ENCODE measurements at regions not wholly inside any gene's neighbourhood (a gene's known extent, or its start where the extent isn't known, plus 50 kb on each side); places are given as distances from the start of the nearest gene placed in this dataset.
"Not testable (repeated sequence)": the region's sequence is repeated elsewhere in the genome, so short reads cannot be mapped to it uniquely, and the experiment has no call there.

GRCh38 chr16:70023956-70024355, 72.8 kb downstream of the CLEC18A start:
- FAIRE-seq; H3K4me2 ChIP-seq (ENCODE audit: control insufficient read depth, extremely low read depth, insufficient read depth, low read depth, low read length); dilution Hi-C loops (cut with MboI; ENCODE audit: extremely low pct_ligation_motif_present, low sequenced_read_pairs); H3K36me3 ChIP-seq (ENCODE audit: control insufficient read depth in 2 of 2, extremely low read depth in 1 of 2, insufficient read depth in 2 of 2, low read length in 2 of 2); H2AFZ ChIP-seq (ENCODE audit: control insufficient read depth, low read length); DNase-seq (ENCODE audit: low read depth, low spot score); H3K27ac ChIP-seq (ENCODE audit: control insufficient read depth, insufficient read depth, low read length); H4K20me1 ChIP-seq (ENCODE audit: control insufficient read depth, extremely low read depth, insufficient read depth, low read length); H3K9me3 ChIP-seq (ENCODE audit: control insufficient read depth, low read depth, low read length); H3K9me1 ChIP-seq (ENCODE audit: control insufficient read depth, extremely low read depth, insufficient read depth, low read length); H3K9ac ChIP-seq (ENCODE audit: control insufficient read depth, extremely low read depth, insufficient read depth, low read length); H3K4me1 ChIP-seq (ENCODE audit: control insufficient read depth, extremely low read depth, insufficient read depth, low read length); H3K27me3 ChIP-seq (ENCODE audit: control insufficient read depth, extremely low read depth, insufficient read depth, low read length); H3K79me2 ChIP-seq (ENCODE audit: control insufficient read depth, insufficient read depth, low read length); H3K4me3 ChIP-seq (ENCODE audit: control insufficient read depth in 2 of 3, extremely low read depth in 1 of 3, insufficient read depth in 2 of 3, low read depth in 1 of 3, low read length in 3 of 3): not testable (repeated sequence)

DNA sequence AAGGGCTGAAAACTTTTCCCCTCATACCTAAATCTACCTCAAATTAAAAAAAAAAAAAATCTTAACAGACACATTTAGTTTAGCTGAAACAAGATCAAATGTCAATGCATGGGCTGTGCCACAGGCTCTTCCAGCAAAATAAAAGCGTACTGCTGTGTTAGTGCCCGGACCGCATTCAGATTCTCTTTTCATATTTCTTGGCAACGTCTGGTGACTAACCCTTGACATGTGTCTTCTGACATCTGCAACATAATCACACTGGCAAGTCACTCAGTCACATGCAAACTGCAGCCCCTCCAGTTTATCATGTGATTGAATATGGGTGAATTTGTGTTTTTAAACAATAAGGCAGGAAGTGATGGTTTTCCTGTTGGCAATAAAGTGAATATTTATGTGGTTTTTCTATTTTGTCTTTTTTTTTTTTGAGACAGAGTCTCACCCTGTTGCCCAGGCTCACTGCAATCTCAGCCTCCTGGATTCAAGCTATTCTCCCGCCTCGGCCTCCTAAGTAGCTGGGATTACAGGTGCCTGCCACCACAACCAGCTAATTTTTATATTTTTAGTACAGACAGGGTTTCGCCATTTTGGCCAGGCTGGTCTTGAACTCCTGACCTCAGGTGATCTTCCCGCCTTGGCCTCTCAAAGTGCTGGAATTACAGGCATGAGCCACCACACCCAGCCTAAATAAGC, 75.2 kb downstream of the CLEC18A start:
- H3K36me3 ChIP-seq (ENCODE audit: control insufficient read depth in 2 of 2, extremely low read depth in 1 of 2, insufficient read depth in 2 of 2, low read length in 2 of 2); H3K9me1 ChIP-seq (ENCODE audit: control insufficient read depth, extremely low read depth, insufficient read depth, low read length); H3K4me3 ChIP-seq (ENCODE audit: control insufficient read depth in 2 of 3, extremely low read depth in 1 of 3, insufficient read depth in 2 of 3, low read depth in 1 of 3, low read length in 3 of 3); H2AFZ ChIP-seq (ENCODE audit: control insufficient read depth, low read length); H3K9me3 ChIP-seq (ENCODE audit: control insufficient read depth, low read depth, low read length); H3K79me2 ChIP-seq (ENCODE audit: control insufficient read depth, insufficient read depth, low read length); H4K20me1 ChIP-seq (ENCODE audit: control insufficient read depth, extremely low read depth, insufficient read depth, low read length); H3K9ac ChIP-seq (ENCODE audit: control insufficient read depth, extremely low read depth, insufficient read depth, low read length); FAIRE-seq; DNase-seq (ENCODE audit: low read depth, low spot score); dilution Hi-C loops (cut with MboI; ENCODE audit: extremely low pct_ligation_motif_present, low sequenced_read_pairs); H3K27ac ChIP-seq (ENCODE audit: control insufficient read depth, insufficient read depth, low read length); H3K4me1 ChIP-seq (ENCODE audit: control insufficient read depth, extremely low read depth, insufficient read depth, low read length); H3K4me2 ChIP-seq (ENCODE audit: control insufficient read depth, extremely low read depth, insufficient read depth, low read depth, low read length); H3K27me3 ChIP-seq (ENCODE audit: control insufficient read depth, extremely low read depth, insufficient read depth, low read length): not testable (repeated sequence)

DNA sequence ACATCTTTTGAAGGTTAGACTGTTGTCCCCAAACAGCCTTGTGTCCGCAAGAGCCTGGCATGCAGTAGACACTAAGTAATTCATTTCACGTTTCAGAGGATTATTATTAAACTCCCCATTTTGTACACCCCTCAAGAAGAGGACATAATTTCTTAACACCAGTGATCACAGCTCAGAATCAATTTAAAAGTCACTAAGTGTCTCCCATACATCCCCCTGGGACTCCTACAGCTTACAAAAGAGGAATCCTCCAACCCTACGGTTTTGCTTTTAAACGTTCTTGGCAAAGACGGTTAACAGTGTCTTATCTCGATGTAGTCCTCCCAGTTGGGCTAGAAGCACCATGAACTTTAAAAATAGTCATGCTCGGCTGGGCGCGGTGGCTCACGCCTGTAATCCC, 81.2 kb upstream of the PDPR start:
- H3K27me3 ChIP-seq (ENCODE audit: control insufficient read depth, extremely low read depth, insufficient read depth, low read length); H3K79me2 ChIP-seq (ENCODE audit: control insufficient read depth, insufficient read depth, low read length); H3K9me3 ChIP-seq (ENCODE audit: control insufficient read depth, low read depth, low read length); H3K9ac ChIP-seq (ENCODE audit: control insufficient read depth, extremely low read depth, insufficient read depth, low read length); H3K36me3 ChIP-seq (ENCODE audit: control insufficient read depth in 2 of 2, extremely low read depth in 1 of 2, insufficient read depth in 2 of 2, low read length in 2 of 2); H3K9me1 ChIP-seq (ENCODE audit: control insufficient read depth, extremely low read depth, insufficient read depth, low read length); DNase-seq (ENCODE audit: low read depth, low spot score); H3K27ac ChIP-seq (ENCODE audit: control insufficient read depth, insufficient read depth, low read length); H3K4me2 ChIP-seq (ENCODE audit: control insufficient read depth, extremely low read depth, insufficient read depth, low read depth, low read length); H3K4me3 ChIP-seq (ENCODE audit: control insufficient read depth in 2 of 3, extremely low read depth in 1 of 3, insufficient read depth in 2 of 3, low read depth in 1 of 3, low read length in 3 of 3); H3K4me1 ChIP-seq (ENCODE audit: control insufficient read depth, extremely low read depth, insufficient read depth, low read length); H4K20me1 ChIP-seq (ENCODE audit: control insufficient read depth, extremely low read depth, insufficient read depth, low read length); dilution Hi-C loops (cut with MboI; ENCODE audit: extremely low pct_ligation_motif_present, low sequenced_read_pairs); H2AFZ ChIP-seq (ENCODE audit: control insufficient read depth, low read length): not testable (repeated sequence)
- peak; percentile 32 for FAIRE-seq

- H3K9me3 ChIP-seq (ENCODE audit: control insufficient read depth, low read depth, low read length); H3K36me3 ChIP-seq (ENCODE audit: control insufficient read depth in 2 of 2, extremely low read depth in 1 of 2, insufficient read depth in 2 of 2, low read length in 2 of 2); H3K79me2 ChIP-seq (ENCODE audit: control insufficient read depth, insufficient read depth, low read length); H3K9me1 ChIP-seq (ENCODE audit: control insufficient read depth, extremely low read depth, insufficient read depth, low read length); H3K4me3 ChIP-seq (ENCODE audit: control insufficient read depth in 2 of 3, extremely low read depth in 1 of 3, insufficient read depth in 2 of 3, low read depth in 1 of 3, low read length in 3 of 3); H4K20me1 ChIP-seq (ENCODE audit: control insufficient read depth, extremely low read depth, insufficient read depth, low read length); H3K27ac ChIP-seq (ENCODE audit: control insufficient read depth, insufficient read depth, low read length); H2AFZ ChIP-seq (ENCODE audit: control insufficient read depth, low read length); FAIRE-seq; H3K27me3 ChIP-seq (ENCODE audit: control insufficient read depth, extremely low read depth, insufficient read depth, low read length); H3K9ac ChIP-seq (ENCODE audit: control insufficient read depth, extremely low read depth, insufficient read depth, low read length); DNase-seq (ENCODE audit: low read depth, low spot score); dilution Hi-C loops (cut with MboI; ENCODE audit: extremely low pct_ligation_motif_present, low sequenced_read_pairs); H3K4me2 ChIP-seq (ENCODE audit: control insufficient read depth, extremely low read depth, insufficient read depth, low read depth, low read length); H3K4me1 ChIP-seq (ENCODE audit: control insufficient read depth, extremely low read depth, insufficient read depth, low read length): not testable (repeated sequence)
Measured at GRCh38 chr16:70037913-70038312, 76.2 kb upstream of the PDPR start.

DNA sequence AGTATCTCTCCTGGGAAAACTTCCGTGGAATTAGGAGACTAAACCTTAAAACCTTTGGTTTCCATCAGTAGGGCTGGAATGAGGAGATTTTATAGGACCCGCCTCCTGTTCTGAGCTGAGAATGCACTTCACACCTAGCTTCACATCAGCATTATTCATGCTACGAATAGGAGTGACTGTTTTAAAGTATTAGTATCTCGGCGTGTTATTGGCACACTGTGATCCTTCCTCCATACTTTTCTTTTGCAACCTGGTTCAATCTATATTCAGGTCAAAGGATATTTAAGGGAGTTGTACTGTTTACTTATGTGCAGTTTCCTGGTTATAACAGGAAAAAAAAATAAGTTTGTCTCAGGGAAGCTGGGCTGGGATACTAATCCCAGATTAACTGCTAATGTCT, 73.6 kb upstream of the PDPR start:
- H3K27ac ChIP-seq (ENCODE audit: control insufficient read depth, insufficient read depth, low read length); H3K4me2 ChIP-seq (ENCODE audit: control insufficient read depth, extremely low read depth, insufficient read depth, low read depth, low read length); DNase-seq (ENCODE audit: low read depth, low spot score); FAIRE-seq; H4K20me1 ChIP-seq (ENCODE audit: control insufficient read depth, extremely low read depth, insufficient read depth, low read length); dilution Hi-C loops (cut with MboI; ENCODE audit: extremely low pct_ligation_motif_present, low sequenced_read_pairs); H3K9me1 ChIP-seq (ENCODE audit: control insufficient read depth, extremely low read depth, insufficient read depth, low read length); H3K9ac ChIP-seq (ENCODE audit: control insufficient read depth, extremely low read depth, insufficient read depth, low read length); H3K9me3 ChIP-seq (ENCODE audit: control insufficient read depth, low read depth, low read length); H2AFZ ChIP-seq (ENCODE audit: control insufficient read depth, low read length); H3K36me3 ChIP-seq (ENCODE audit: control insufficient read depth in 2 of 2, extremely low read depth in 1 of 2, insufficient read depth in 2 of 2, low read length in 2 of 2); H3K4me3 ChIP-seq (ENCODE audit: control insufficient read depth in 2 of 3, extremely low read depth in 1 of 3, insufficient read depth in 2 of 3, low read depth in 1 of 3, low read length in 3 of 3); H3K4me1 ChIP-seq (ENCODE audit: control insufficient read depth, extremely low read depth, insufficient read depth, low read length); H3K27me3 ChIP-seq (ENCODE audit: control insufficient read depth, extremely low read depth, insufficient read depth, low read length); H3K79me2 ChIP-seq (ENCODE audit: control insufficient read depth, insufficient read depth, low read length): not testable (repeated sequence)
